ENCODE measurements at regions not wholly inside any gene's neighbourhood (a gene's known extent, or its start where the extent isn't known, plus 50 kb on each side); places are given as distances from the start of the nearest gene placed in this dataset.
A peak's percentile ranks its signal among the peaks of the same experiment; 100 is the strongest.

- no peak for DNase-seq (ENCODE audit: low read depth in 4 of 4, low spot score in 2 of 4)
Observed at GRCh38 chr16:87067003-87067556, 250.1 kb downstream of the C16orf95 start.

GRCh38 chr16:87067836-87068761 is 249.1 kb downstream of the C16orf95 start:
- DNase-seq (ENCODE audit: low read depth in 4 of 4, low spot score in 2 of 4), result peak in 1 of 4 donors; percentile 77

GRCh38 chr16:87068762-87069150 is 248.4 kb downstream of the C16orf95 start:
- DNase-seq (ENCODE audit: low read depth in 4 of 4, low spot score in 2 of 4), result no peak

GRCh38 chr16:87070657-87071056 is 246.5 kb downstream of the C16orf95 start:
- no peak for DNase-seq (ENCODE audit: low read depth in 4 of 4, low spot score in 2 of 4)

GRCh38 chr16:87072101-87072500 is 245.1 kb downstream of the C16orf95 start:
- DNase-seq (ENCODE audit: low read depth in 4 of 4, low spot score in 2 of 4), result no peak

GRCh38 chr16:87074641-87075318 is 242.4 kb downstream of the C16orf95 start:
- DNase-seq (ENCODE audit: low read depth in 4 of 4, low spot score in 2 of 4), result no peak

GRCh38 chr16:87075319-87075860 is 241.8 kb downstream of the C16orf95 start:
- DNase-seq (ENCODE audit: low read depth in 4 of 4, low spot score in 2 of 4), result no peak

- DNase-seq (ENCODE audit: low read depth in 4 of 4, low spot score in 2 of 4), result no peak
Observed at GRCh38 chr16:87076331-87076949, 240.8 kb downstream of the C16orf95 start.

- no peak for DNase-seq (ENCODE audit: low read depth in 4 of 4, low spot score in 2 of 4)
Observed at GRCh38 chr16:87076950-87077749, 240.0 kb downstream of the C16orf95 start.

GRCh38 chr16:87077750-87078127 is 239.5 kb downstream of the C16orf95 start:
- DNase-seq (ENCODE audit: low read depth in 4 of 4, low spot score in 2 of 4), result no peak

GRCh38 chr16:87080571-87081167 is 236.5 kb downstream of the C16orf95 start:
- DNase-seq (ENCODE audit: low read depth in 4 of 4, low spot score in 2 of 4), result no peak

- DNase-seq (ENCODE audit: low read depth in 4 of 4, low spot score in 2 of 4), result no peak
Observed at GRCh38 chr16:87085441-87085840, 231.8 kb downstream of the C16orf95 start.

GRCh38 chr16:87086156-87086555 is 231.0 kb downstream of the C16orf95 start:
- no peak for DNase-seq (ENCODE audit: low read depth in 4 of 4, low spot score in 2 of 4)

- no peak for DNase-seq (ENCODE audit: low read depth in 4 of 4, low spot score in 2 of 4)
Observed at GRCh38 chr16:87086575-87086974, 230.6 kb downstream of the C16orf95 start.

- DNase-seq (ENCODE audit: low read depth in 4 of 4, low spot score in 2 of 4), result no peak
Observed at GRCh38 chr16:87092958-87093357, 224.2 kb downstream of the C16orf95 start.

- DNase-seq (ENCODE audit: low read depth in 4 of 4, low spot score in 2 of 4), result no peak
Observed at GRCh38 chr16:87093804-87094555, 223.2 kb downstream of the C16orf95 start.

- no peak for DNase-seq (ENCODE audit: low read depth in 4 of 4, low spot score in 2 of 4)
Observed at GRCh38 chr16:87094556-87094865, 222.7 kb downstream of the C16orf95 start.

- no peak for DNase-seq (ENCODE audit: low read depth in 4 of 4, low spot score in 2 of 4)
Observed at GRCh38 chr16:87095271-87095670, 221.9 kb downstream of the C16orf95 start.

- DNase-seq (ENCODE audit: low read depth in 4 of 4, low spot score in 2 of 4), result no peak
Observed at GRCh38 chr16:87096746-87097333, 220.4 kb downstream of the C16orf95 start.

All from left renal cortex interstitium (tissue), 4 donors.